ENCODE measurements at regions not wholly inside any gene's neighbourhood (a gene's known extent, or its start where the extent isn't known, plus 50 kb on each side); places are given as distances from the start of the nearest gene placed in this dataset.

- no peaks in the 10 kb centered on the region for H3K27me3 ChIP-seq
- TF ChIP-seq POLR2A (IDR thresholded peaks at IDR 0.05) (no peak), CTCF (IDR thresholded peaks at IDR 0.05) (no peak)
- no peaks in the 10 kb centered on the region for H3K4me1 ChIP-seq (replicated peaks in 1 of 2)
- DNase-seq: no peak
- no peak overlapping the region for H3K27ac ChIP-seq
- peaks cover 0 to 49% of the 10 kb centered on the region in 2 donors for H3K36me3 ChIP-seq (replicated peaks in 1 of 2)
- WGBS, 4 donors: 50 to 75% (median 57%) methylated on average over 1 of the region's 1 CpG
- intact Hi-C loops (cut with DNase I): loop anchor here in 1 of 2 donors (10.0 kb wide), 1 partner anchor 131 kb away; no protein-coding TSS in a partner anchor
- no peak overlapping the region for H3K4me3 ChIP-seq
- no peaks in the 10 kb centered on the region for H3K9me3 ChIP-seq (replicated peaks in 1 of 3)
Measured at GRCh38 chr15:25106209-25106608, 151.4 kb downstream of the SNRPN start.

- no peaks in the 10 kb centered on the region for H3K9me3 ChIP-seq (replicated peaks in 1 of 3)
- H3K27ac ChIP-seq: no peak overlapping the region
- TF ChIP-seq POLR2A (IDR thresholded peaks at IDR 0.05) (no peak), CTCF (IDR thresholded peaks at IDR 0.05) (no peak)
- DNase-seq: no peak
- no peaks in the 10 kb centered on the region for H3K36me3 ChIP-seq (replicated peaks in 1 of 2)
- H3K27me3 ChIP-seq: no peaks in the 10 kb centered on the region
- no peak overlapping the region for H3K4me3 ChIP-seq
- WGBS, 4 donors: 58 to 70% (median 60%) methylated on average over 2 of the region's 2 CpGs
- H3K4me1 ChIP-seq (replicated peaks in 1 of 2): no peaks in the 10 kb centered on the region
- intact Hi-C loops (cut with DNase I): no loop called here
Measured at GRCh38 chr15:25133804-25134203, 179.0 kb downstream of the SNRPN start.

GRCh38 chr15:25134546-25134945 lies 179.8 kb downstream of the SNRPN start:
- Histone ChIP-seq H3K9me3 (replicated peaks in 1 of 3) (no peaks in the 10 kb centered on the region), H3K36me3 (replicated peaks in 1 of 2) (no peaks in the 10 kb centered on the region), H3K4me3 (no peak overlapping the region), H3K27me3 (no peaks in the 10 kb centered on the region), H3K4me1 (replicated peaks in 1 of 2) (no peaks in the 10 kb centered on the region), H3K27ac (no peak overlapping the region)
- TF ChIP-seq CTCF (IDR thresholded peaks at IDR 0.05): peak in 1 of 6 experiments; percentile 5
- TF ChIP-seq POLR2A (IDR thresholded peaks at IDR 0.05): no peak
- WGBS, 4 donors: 48 to 61% (median 57%) methylated on average over 2 of the region's 2 CpGs
- intact Hi-C loops (cut with DNase I): no loop called here
- DNase-seq: no peak

GRCh38 chr15:25136119-25136518 lies 181.3 kb downstream of the SNRPN start:
- intact Hi-C loops (cut with DNase I): no loop called here
- DNase-seq: peak in 2 of 7 donors; percentile 7 to 19
- Histone ChIP-seq H3K4me3 (no peak overlapping the region), H3K9me3 (replicated peaks in 1 of 3) (no peaks in the 10 kb centered on the region), H3K4me1 (replicated peaks in 1 of 2) (no peaks in the 10 kb centered on the region), H3K36me3 (replicated peaks in 1 of 2) (no peaks in the 10 kb centered on the region), H3K27ac (no peak overlapping the region), H3K27me3 (no peaks in the 10 kb centered on the region)
- 69 to 78% (median 75%) methylated on average over 3 of the region's 3 CpGs for WGBS, 4 donors
- no peak for TF ChIP-seq POLR2A (IDR thresholded peaks at IDR 0.05)
- TF ChIP-seq CTCF (IDR thresholded peaks at IDR 0.05): peak; percentile 8 to 37 (median 28)
